ENCODE measurements at regions not wholly inside any gene's neighbourhood (a gene's known extent, or its start where the extent isn't known, plus 50 kb on each side); places are given as distances from the start of the nearest gene placed in this dataset.

GRCh38 chrX:143935601-143936000 lies 51.7 kb downstream of the UBE2NL start (continued):
- TF ChIP-seq JUN (IDR thresholded peaks at IDR 0.05; ENCODE audit: low read depth, low read length) = no peak

DNA sequence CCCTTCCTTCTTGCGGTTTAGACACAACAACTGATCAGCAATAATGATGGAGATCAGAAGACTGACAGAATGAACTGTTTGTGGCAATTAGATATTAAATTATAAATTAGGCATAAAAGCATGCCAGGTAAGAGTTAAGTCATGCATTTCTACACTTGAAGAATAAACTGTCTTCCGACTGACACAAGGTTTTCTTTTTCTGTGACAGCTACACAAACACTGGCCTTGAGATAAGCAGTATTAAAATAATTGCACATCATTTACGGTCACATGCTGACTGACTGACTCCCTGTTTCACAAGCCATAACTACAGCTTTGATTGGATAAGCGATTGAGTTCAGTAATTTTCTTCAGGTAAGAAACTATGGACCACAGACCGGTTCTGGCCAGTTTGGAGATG lies 56.2 kb downstream of the UBE2NL start:
- H4K20me1 ChIP-seq (replicated peaks in 1 of 2; ENCODE audit: control insufficient read depth in 1 of 2, insufficient read depth in 2 of 2, low read length in 2 of 2) = no peaks in the 10 kb centered on the region
- H3K4ac ChIP-seq (replicated peaks; ENCODE audit: insufficient read length, low read depth, low read length) = no peak overlapping the region
- H4K5ac ChIP-seq (ENCODE audit: insufficient read length, low read depth, low read length) = no peak overlapping the region
- no peak overlapping the region for H3K18ac ChIP-seq (ENCODE audit: extremely low read depth, low read length)
- H3K36me3 ChIP-seq (ENCODE audit: control insufficient read depth in 2 of 4, insufficient read depth in 4 of 4, low read length in 3 of 4) = no peaks in the 10 kb centered on the region
- CTCF ChIA-PET (ENCODE audit: partially characterized antibody) = interaction anchor here (0.5 to 0.9 kb wide), 2 partner anchors 291 to 1809 kb away, joined by 3 read pairs; no protein-coding TSS in a partner anchor
- no peaks in the 10 kb centered on the region for H3K79me2 ChIP-seq (ENCODE audit: control insufficient read depth in 1 of 2, insufficient read depth in 2 of 2, low read length in 2 of 2)
- WGBS, 2 experiments (ENCODE audit: extremely low coverage in 1 of 2, insufficient coverage in 1 of 2, insufficient read length in 1 of 2, insufficient replicate concordance in 2 of 2, low coverage in 1 of 2, low lambda C conversion rate in 2 of 2, missing lambda C conversion rate in 1 of 2) = 85% methylated on average over 5 of the region's 5 CpGs; no CpG with 5 or more reads in 1 of the 2 experiments
- no peak for TF ChIP-seq E2F6 (IDR thresholded peaks at IDR 0.05)
- TF ChIP-seq SAP30 (IDR thresholded peaks at IDR 0.05; ENCODE audit: insufficient read depth, insufficient replicate concordance, low read length) = no peak
- no peak for TF ChIP-seq TAF1 (IDR thresholded peaks at IDR 0.05; ENCODE audit: low read depth, low read length)
- TF ChIP-seq SIRT6 (IDR thresholded peaks at IDR 0.05; ENCODE audit: low read length) = no peak
- TF ChIP-seq SP4 (IDR thresholded peaks at IDR 0.05; ENCODE audit: low read length) = no peak
- no peak overlapping the region for H3K9ac ChIP-seq (replicated peaks in 1 of 4; ENCODE audit: extremely low read depth in 1 of 4, low read depth in 3 of 4, low read length in 3 of 4)
- no peak for FAIRE-seq
- H3K27me3 ChIP-seq (replicated peaks in 1 of 4; ENCODE audit: control insufficient read depth in 3 of 4, extremely low read depth in 1 of 4, insufficient read depth in 3 of 4, low read length in 3 of 4) = no peaks in the 10 kb centered on the region
- no peak overlapping the region for H2BK20ac ChIP-seq (ENCODE audit: low read length)
- no peak overlapping the region for H2AFZ ChIP-seq (ENCODE audit: low read length)
- POLR2A ChIA-PET (ENCODE audit: partially characterized antibody) = no interaction called here
- no peaks in the 10 kb centered on the region for H3K79me1 ChIP-seq (ENCODE audit: low read depth, low read length)
- H4K8ac ChIP-seq (ENCODE audit: extremely low read depth, insufficient read depth, low read length) = no peak overlapping the region
- H3K9me3 ChIP-seq (ENCODE audit: insufficient read depth in 2 of 2, low read depth in 1 of 2, low read length in 1 of 2) = no peaks in the 10 kb centered on the region
- H2BK120ac ChIP-seq (replicated peaks; ENCODE audit: low read depth, low read length) = no peak overlapping the region
- no peak overlapping the region for H2BK5ac ChIP-seq (ENCODE audit: low read depth, low read length)
- H2BK15ac ChIP-seq (ENCODE audit: low read length) = no peak overlapping the region
- no peak for DNase-seq (ENCODE audit: low read depth in 1 of 2, low spot score in 2 of 2)
- no peaks in the 10 kb centered on the region for H3K23me2 ChIP-seq (ENCODE audit: low read depth, low read length)
- H3K27ac ChIP-seq (ENCODE audit: low read depth, low read length) = no peak overlapping the region
- H3K4me3 ChIP-seq (ENCODE audit: extremely low read depth in 1 of 4, insufficient read depth in 2 of 4, low read depth in 3 of 4, low read length in 4 of 4) = no peak overlapping the region
- H3K4me1 ChIP-seq (replicated peaks in 1 of 4; ENCODE audit: control insufficient read depth in 3 of 4, insufficient read depth in 4 of 4, low read length in 3 of 4) = no peaks in the 10 kb centered on the region
- H2AK5ac ChIP-seq (ENCODE audit: low read depth, low read length) = no peak overlapping the region
- no peak overlapping the region for H4K91ac ChIP-seq (replicated peaks; ENCODE audit: insufficient read length, low read length)
- no peak overlapping the region for H3K56ac ChIP-seq (replicated peaks; ENCODE audit: insufficient read length, low read depth, low read length)
- no peak overlapping the region for H2BK12ac ChIP-seq (ENCODE audit: low read depth, low read length)
- H3K14ac ChIP-seq (ENCODE audit: insufficient read length) = no peak overlapping the region
- no peak overlapping the region for H3K23ac ChIP-seq (ENCODE audit: insufficient read length)
- no peak overlapping the region for H3K4me2 ChIP-seq (ENCODE audit: insufficient read depth in 1 of 2, low read depth in 2 of 2, low read length in 2 of 2)

All from H1 (cell line).